ENCODE measurements at regions not wholly inside any gene's neighbourhood (a gene's known extent, or its start where the extent isn't known, plus 50 kb on each side); places are given as distances from the start of the nearest gene placed in this dataset.
A peak's percentile ranks its signal among the peaks of the same experiment; 100 is the strongest.

- FAIRE-seq: no peak
Observed at GRCh38 chr11:39288011-39288410, 2171.4 kb downstream of the LRRC4C start.

- no peak for FAIRE-seq
Observed at GRCh38 chr11:39268176-39268690, 2191.2 kb downstream of the LRRC4C start.

- FAIRE-seq: no peak
Observed at GRCh38 chr11:39255648-39256047, 2203.8 kb downstream of the LRRC4C start.

GRCh38 chr11:39249566-39250365 is 2209.7 kb downstream of the LRRC4C start:
- FAIRE-seq: no peak

- FAIRE-seq: no peak
Observed at GRCh38 chr11:39247570-39248137, 2211.8 kb downstream of the LRRC4C start.

GRCh38 chr11:39239553-39239952 is 2219.9 kb downstream of the LRRC4C start:
- no peak for FAIRE-seq

GRCh38 chr11:39236916-39237315 is 2222.5 kb downstream of the LRRC4C start:
- FAIRE-seq: no peak

- peak; percentile 86 for FAIRE-seq
Observed at GRCh38 chr11:39221550-39222138, 2237.8 kb downstream of the LRRC4C start.

GRCh38 chr11:39220501-39221230 is 2238.8 kb downstream of the LRRC4C start:
- FAIRE-seq: no peak

- FAIRE-seq: no peak
Observed at GRCh38 chr11:39220069-39220468, 2239.4 kb downstream of the LRRC4C start.

GRCh38 chr11:39209981-39210380 is 2249.5 kb downstream of the LRRC4C start:
- FAIRE-seq: no peak

- no peak for FAIRE-seq
Observed at GRCh38 chr11:39205236-39205995, 2254.0 kb downstream of the LRRC4C start.

GRCh38 chr11:39192671-39193070 is 2266.8 kb downstream of the LRRC4C start:
- FAIRE-seq: no peak

- no peak for FAIRE-seq
Observed at GRCh38 chr11:39190751-39191150, 2268.7 kb downstream of the LRRC4C start.

- FAIRE-seq: no peak
Observed at GRCh38 chr11:39177678-39178077, 2281.8 kb downstream of the LRRC4C start.

GRCh38 chr11:39174965-39175364 is 2284.5 kb downstream of the LRRC4C start:
- FAIRE-seq: no peak

GRCh38 chr11:39174196-39174595 is 2285.3 kb downstream of the LRRC4C start:
- no peak for FAIRE-seq

- no peak for FAIRE-seq
Observed at GRCh38 chr11:39165021-39165420, 2294.4 kb downstream of the LRRC4C start.

- no peak for FAIRE-seq
Observed at GRCh38 chr11:39149214-39149613, 2310.2 kb downstream of the LRRC4C start.

- no peak for FAIRE-seq
Observed at GRCh38 chr11:39145346-39145745, 2314.1 kb downstream of the LRRC4C start.

- no peak for FAIRE-seq
Observed at GRCh38 chr11:39144351-39145130, 2314.9 kb downstream of the LRRC4C start.

- FAIRE-seq: no peak
Observed at GRCh38 chr11:39139581-39139980, 2319.9 kb downstream of the LRRC4C start.
